ENCODE measurements at regions not wholly inside any gene's neighbourhood (a gene's known extent, or its start where the extent isn't known, plus 50 kb on each side); places are given as distances from the start of the nearest gene placed in this dataset.
"Not testable (repeated sequence)": the region's sequence is repeated elsewhere in the genome, so short reads cannot be mapped to it uniquely, and the experiment has no call there.

DNA sequence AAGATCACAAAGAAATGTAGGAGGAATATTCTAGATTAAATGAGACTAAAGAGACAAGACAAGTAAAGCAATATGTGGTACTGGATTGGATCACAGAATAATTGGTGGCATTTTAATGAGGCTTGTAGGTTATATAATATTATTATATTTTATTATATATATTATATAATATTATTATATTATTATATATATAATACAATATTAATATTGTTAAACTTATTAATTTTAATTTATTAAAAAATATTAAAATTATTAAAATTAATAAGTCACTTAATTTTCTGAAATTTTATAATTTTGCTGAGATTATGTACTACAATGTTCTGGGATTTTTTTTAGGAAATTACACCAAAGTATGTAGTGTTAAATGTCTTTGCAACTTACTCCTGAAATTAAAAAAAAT lies 311.9 kb downstream of the COL11A1 start:
- H3K36me3 ChIP-seq (ENCODE audit: control insufficient read depth in 2 of 2, insufficient read depth in 1 of 2, low read length in 2 of 2) = no peaks in the 10 kb centered on the region
- ChIA-PET CTCF (no interaction called here), POLR2A (no interaction called here)
- no peaks in the 10 kb centered on the region for H3K9me3 ChIP-seq (ENCODE audit: control insufficient read depth, insufficient read depth, low read depth, low read length)
- H3K4me1 ChIP-seq (ENCODE audit: control insufficient read depth, insufficient read depth, low read length) = no peaks in the 10 kb centered on the region
- H3K4me3 ChIP-seq (ENCODE audit: low read depth, low read length) = no peak overlapping the region
- TF ChIP-seq ZNF596 (tag by site-specific recombination; IDR thresholded peaks at IDR 0.05) (no peak), ZNF560 (tag by site-specific recombination; IDR thresholded peaks at IDR 0.05; ENCODE audit: borderline replicate concordance) (no peak), KLF7 (tag by site-specific recombination; IDR thresholded peaks at IDR 0.05; ENCODE audit: borderline replicate concordance) (no peak), ZNF670 (tag by site-specific recombination; IDR thresholded peaks at IDR 0.05; ENCODE audit: low read depth) (no peak), ZNF2 (tag by site-specific recombination; IDR thresholded peaks at IDR 0.05) (no peak), ZNF266 (tag by site-specific recombination; IDR thresholded peaks at IDR 0.05; ENCODE audit: low read depth) (no peak), BCL11A (tag by site-specific recombination; IDR thresholded peaks at IDR 0.05; ENCODE audit: low read depth) (no peak), RBAK (tag by site-specific recombination; IDR thresholded peaks at IDR 0.05) (no peak), MYNN (tag by site-specific recombination; IDR thresholded peaks at IDR 0.05; ENCODE audit: borderline replicate concordance) (no peak), ZNF157 (tag by site-specific recombination; IDR thresholded peaks at IDR 0.05) (no peak), ZNF416 (tag by site-specific recombination; IDR thresholded peaks at IDR 0.05) (no peak), GLI4 (tag by site-specific recombination; IDR thresholded peaks at IDR 0.05) (no peak), HOXD13 (CRISPR knock-in tag; IDR thresholded peaks at IDR 0.05; ENCODE audit: borderline replicate concordance) (no peak), ZNF776 (tag by site-specific recombination; IDR thresholded peaks at IDR 0.05; ENCODE audit: borderline replicate concordance) (no peak), ZNF830 (tag by site-specific recombination; IDR thresholded peaks at IDR 0.05; ENCODE audit: low read depth) (no peak)
- TF ChIP-seq, protein P1, sequence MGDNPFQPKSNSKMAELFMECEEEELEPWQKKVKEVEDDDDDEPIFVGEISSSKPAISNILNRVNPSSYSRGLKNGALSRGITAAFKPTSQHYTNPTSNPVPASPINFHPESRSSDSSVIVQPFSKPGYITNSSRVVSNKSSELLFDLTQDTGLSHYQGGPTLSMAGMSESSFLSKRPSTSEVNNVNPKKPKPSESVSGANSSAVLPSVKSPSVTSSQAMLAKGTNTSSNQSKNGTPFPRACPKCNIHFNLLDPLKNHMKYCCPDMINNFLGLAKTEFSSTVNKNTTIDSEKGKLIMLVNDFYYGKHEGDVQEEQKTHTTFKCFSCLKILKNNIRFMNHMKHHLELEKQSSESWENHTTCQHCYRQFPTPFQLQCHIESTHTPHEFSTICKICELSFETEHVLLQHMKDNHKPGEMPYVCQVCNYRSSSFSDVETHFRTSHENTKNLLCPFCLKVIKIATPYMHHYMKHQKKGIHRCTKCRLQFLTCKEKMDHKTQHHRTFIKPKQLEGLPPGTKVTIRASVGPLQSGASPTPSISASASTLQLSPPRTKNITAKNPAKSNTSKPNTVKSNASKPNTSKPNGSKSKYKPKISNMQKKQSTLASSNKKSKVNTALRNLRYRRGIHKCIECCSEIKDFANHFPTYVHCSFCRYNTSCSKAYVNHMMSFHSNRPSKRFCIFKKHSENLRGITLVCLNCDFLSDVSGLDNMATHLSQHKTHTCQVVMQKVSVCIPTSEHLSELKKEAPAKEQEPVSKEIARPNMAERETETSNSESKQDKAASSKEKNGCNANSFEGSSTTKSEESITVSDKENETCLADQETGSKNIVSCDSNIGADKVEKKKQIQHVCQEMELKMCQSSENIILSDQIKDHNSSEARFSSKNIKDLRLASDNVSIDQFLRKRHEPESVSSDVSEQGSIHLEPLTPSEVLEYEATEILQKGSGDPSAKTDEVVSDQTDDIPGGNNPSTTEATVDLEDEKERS (tag by site-specific recombination; IDR thresholded peaks at IDR 0.05) = no peak
- TF ChIP-seq, protein P2, sequence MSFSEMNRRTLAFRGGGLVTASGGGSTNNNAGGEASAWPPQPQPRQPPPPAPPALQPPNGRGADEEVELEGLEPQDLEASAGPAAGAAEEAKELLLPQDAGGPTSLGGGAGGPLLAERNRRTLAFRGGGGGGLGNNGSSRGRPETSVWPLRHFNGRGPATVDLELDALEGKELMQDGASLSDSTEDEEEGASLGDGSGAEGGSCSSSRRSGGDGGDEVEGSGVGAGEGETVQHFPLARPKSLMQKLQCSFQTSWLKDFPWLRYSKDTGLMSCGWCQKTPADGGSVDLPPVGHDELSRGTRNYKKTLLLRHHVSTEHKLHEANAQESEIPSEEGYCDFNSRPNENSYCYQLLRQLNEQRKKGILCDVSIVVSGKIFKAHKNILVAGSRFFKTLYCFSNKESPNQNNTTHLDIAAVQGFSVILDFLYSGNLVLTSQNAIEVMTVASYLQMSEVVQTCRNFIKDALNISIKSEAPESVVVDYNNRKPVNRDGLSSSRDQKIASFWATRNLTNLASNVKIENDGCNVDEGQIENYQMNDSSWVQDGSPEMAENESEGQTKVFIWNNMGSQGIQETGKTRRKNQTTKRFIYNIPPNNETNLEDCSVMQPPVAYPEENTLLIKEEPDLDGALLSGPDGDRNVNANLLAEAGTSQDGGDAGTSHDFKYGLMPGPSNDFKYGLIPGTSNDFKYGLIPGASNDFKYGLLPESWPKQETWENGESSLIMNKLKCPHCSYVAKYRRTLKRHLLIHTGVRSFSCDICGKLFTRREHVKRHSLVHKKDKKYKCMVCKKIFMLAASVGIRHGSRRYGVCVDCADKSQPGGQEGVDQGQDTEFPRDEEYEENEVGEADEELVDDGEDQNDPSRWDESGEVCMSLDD (tag by site-specific recombination; IDR thresholded peaks at IDR 0.05) = no peak
- TF ChIP-seq, protein P3, sequence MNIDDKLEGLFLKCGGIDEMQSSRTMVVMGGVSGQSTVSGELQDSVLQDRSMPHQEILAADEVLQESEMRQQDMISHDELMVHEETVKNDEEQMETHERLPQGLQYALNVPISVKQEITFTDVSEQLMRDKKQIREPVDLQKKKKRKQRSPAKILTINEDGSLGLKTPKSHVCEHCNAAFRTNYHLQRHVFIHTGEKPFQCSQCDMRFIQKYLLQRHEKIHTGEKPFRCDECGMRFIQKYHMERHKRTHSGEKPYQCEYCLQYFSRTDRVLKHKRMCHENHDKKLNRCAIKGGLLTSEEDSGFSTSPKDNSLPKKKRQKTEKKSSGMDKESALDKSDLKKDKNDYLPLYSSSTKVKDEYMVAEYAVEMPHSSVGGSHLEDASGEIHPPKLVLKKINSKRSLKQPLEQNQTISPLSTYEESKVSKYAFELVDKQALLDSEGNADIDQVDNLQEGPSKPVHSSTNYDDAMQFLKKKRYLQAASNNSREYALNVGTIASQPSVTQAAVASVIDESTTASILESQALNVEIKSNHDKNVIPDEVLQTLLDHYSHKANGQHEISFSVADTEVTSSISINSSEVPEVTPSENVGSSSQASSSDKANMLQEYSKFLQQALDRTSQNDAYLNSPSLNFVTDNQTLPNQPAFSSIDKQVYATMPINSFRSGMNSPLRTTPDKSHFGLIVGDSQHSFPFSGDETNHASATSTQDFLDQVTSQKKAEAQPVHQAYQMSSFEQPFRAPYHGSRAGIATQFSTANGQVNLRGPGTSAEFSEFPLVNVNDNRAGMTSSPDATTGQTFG (tag by site-specific recombination; IDR thresholded peaks at IDR 0.05; ENCODE audit: borderline replicate concordance) = no peak
- no peak overlapping the region for H3K27ac ChIP-seq (ENCODE audit: extremely low read depth, low read depth, low read length)

DNA sequence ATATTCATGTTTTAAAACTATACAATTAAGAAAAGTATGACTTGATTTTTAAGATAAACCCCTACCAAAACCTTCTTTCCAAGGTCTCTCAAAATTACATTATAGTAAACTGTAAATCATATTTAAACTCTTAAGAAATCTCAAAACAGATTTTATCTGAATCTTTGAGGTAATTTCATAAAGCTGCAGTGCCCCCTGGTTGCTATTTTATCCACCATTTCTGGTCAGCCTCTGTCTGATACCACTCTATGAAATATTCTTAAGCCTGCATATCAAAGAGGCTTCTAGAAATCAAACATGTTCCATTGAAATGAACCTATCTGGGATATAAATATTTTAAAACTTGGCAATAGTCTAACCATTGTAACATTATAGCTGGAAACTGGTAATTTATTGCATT lies 317.3 kb downstream of the COL11A1 start:
- ChIA-PET CTCF (no interaction called here), POLR2A (no interaction called here)
- H3K4me3 ChIP-seq (ENCODE audit: low read depth, low read length) = no peak overlapping the region
- H3K4me1 ChIP-seq (ENCODE audit: control insufficient read depth, insufficient read depth, low read length) = no peaks in the 10 kb centered on the region
- no peaks in the 10 kb centered on the region for H3K36me3 ChIP-seq (ENCODE audit: control insufficient read depth in 2 of 2, insufficient read depth in 1 of 2, low read length in 2 of 2)
- H3K27ac ChIP-seq (ENCODE audit: extremely low read depth, low read depth, low read length) = no peak overlapping the region
- TF ChIP-seq ZNF785 (tag by site-specific recombination; IDR thresholded peaks at IDR 0.05) (no peak), ZNF792 (tag by site-specific recombination; IDR thresholded peaks at IDR 0.05) (no peak), ZNF677 (tag by site-specific recombination; IDR thresholded peaks at IDR 0.05) (no peak), ZNF544 (tag by site-specific recombination; IDR thresholded peaks at IDR 0.05) (no peak)
- TF ChIP-seq, protein P4, sequence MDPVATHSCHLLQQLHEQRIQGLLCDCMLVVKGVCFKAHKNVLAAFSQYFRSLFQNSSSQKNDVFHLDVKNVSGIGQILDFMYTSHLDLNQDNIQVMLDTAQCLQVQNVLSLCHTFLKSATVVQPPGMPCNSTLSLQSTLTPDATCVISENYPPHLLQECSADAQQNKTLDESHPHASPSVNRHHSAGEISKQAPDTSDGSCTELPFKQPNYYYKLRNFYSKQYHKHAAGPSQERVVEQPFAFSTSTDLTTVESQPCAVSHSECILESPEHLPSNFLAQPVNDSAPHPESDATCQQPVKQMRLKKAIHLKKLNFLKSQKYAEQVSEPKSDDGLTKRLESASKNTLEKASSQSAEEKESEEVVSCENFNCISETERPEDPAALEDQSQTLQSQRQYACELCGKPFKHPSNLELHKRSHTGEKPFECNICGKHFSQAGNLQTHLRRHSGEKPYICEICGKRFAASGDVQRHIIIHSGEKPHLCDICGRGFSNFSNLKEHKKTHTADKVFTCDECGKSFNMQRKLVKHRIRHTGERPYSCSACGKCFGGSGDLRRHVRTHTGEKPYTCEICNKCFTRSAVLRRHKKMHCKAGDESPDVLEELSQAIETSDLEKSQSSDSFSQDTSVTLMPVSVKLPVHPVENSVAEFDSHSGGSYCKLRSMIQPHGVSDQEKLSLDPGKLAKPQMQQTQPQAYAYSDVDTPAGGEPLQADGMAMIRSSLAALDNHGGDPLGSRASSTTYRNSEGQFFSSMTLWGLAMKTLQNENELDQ (tag by site-specific recombination; IDR thresholded peaks at IDR 0.05; ENCODE audit: low read depth) = no peak
- no peaks in the 10 kb centered on the region for H3K9me3 ChIP-seq (ENCODE audit: control insufficient read depth, insufficient read depth, low read depth, low read length)

DNA sequence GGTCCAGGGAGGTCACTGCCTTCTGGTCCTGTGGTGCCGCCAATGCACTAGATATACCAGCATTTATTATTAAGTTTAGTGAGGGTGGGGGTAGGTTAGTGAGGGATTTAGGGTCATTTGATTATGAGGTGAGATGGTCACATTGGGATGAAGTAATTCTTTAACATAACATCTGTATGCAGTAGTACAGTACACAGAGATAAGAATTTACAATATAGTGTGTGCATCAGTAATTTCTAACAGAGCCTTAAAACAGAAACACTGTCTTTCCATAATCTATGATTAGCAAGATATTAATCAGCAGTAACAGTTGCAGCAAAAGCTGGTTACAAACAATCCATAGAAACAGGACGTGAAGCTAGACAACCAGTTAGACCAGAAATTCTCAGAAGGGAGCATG lies 318.4 kb downstream of the COL11A1 start:
- H3K4me3 ChIP-seq (ENCODE audit: low read depth, low read length); CTCF ChIA-PET; H3K27ac ChIP-seq (ENCODE audit: extremely low read depth, low read depth, low read length); POLR2A ChIA-PET; H3K36me3 ChIP-seq (ENCODE audit: control insufficient read depth in 2 of 2, insufficient read depth in 1 of 2, low read length in 2 of 2); H3K9me3 ChIP-seq (ENCODE audit: control insufficient read depth, insufficient read depth, low read depth, low read length); H3K4me1 ChIP-seq (ENCODE audit: control insufficient read depth, insufficient read depth, low read length): not testable (repeated sequence)
